Mucosa of gallbladder (tissue), 1 donor: ENCODE measurements at regions not wholly inside any gene's neighbourhood (a gene's known extent, or its start where the extent isn't known, plus 50 kb on each side); places are given as distances from the start of the nearest gene placed in this dataset.

Experiments
- DNase-seq: peaks from one replicate; pipeline ENCODE4 v3.0.0-alpha.2; 2020; ENCODE audit warnings: low spot score
- donor health status: DM: no; HTN: no; CAD: no.

- DNase-seq: no peak
Measured at GRCh38 chr14:86997271-86997670, 995.7 kb downstream of the GALC start.

GRCh38 chr14:86990396-86990795, 1002.6 kb downstream of the GALC start:
- no peak for DNase-seq

- DNase-seq: no peak
Measured at GRCh38 chr14:86989285-86989684, 1003.7 kb downstream of the GALC start.

GRCh38 chr14:86987966-86988365, 1005.0 kb downstream of the GALC start:
- no peak for DNase-seq

GRCh38 chr14:86973177-86973576, 1019.8 kb downstream of the GALC start:
- DNase-seq: no peak

- DNase-seq: no peak
Measured at GRCh38 chr14:86971292-86971691, 1021.7 kb downstream of the GALC start.

GRCh38 chr14:86961106-86961716, 1031.8 kb downstream of the GALC start:
- DNase-seq: no peak

- no peak for DNase-seq
Measured at GRCh38 chr14:86955771-86956354, 1037.1 kb downstream of the GALC start.

GRCh38 chr14:86954623-86955022, 1038.4 kb downstream of the GALC start:
- no peak for DNase-seq

- DNase-seq: no peak
Measured at GRCh38 chr14:86946446-86946845, 1046.5 kb downstream of the GALC start.

- no peak for DNase-seq
Measured at GRCh38 chr14:86944434-86944833, 1048.5 kb downstream of the GALC start.

GRCh38 chr14:86943391-86944365, 1049.3 kb downstream of the GALC start:
- no peak for DNase-seq

- no peak for DNase-seq
Measured at GRCh38 chr14:86942936-86943335, 1050.0 kb downstream of the GALC start.

GRCh38 chr14:86940106-86940505, 1052.9 kb downstream of the GALC start:
- no peak for DNase-seq

- DNase-seq: peak; percentile 58
Measured at GRCh38 chr14:86938320-86938719, 1054.7 kb downstream of the GALC start.

GRCh38 chr14:86936556-86936955, 1056.4 kb downstream of the GALC start:
- DNase-seq: no peak

GRCh38 chr14:86935241-86935885, 1057.6 kb downstream of the GALC start:
- DNase-seq: no peak

- no peak for DNase-seq
Measured at GRCh38 chr14:86933958-86934595, 1058.9 kb downstream of the GALC start.

- DNase-seq: no peak
Measured at GRCh38 chr14:86933460-86933859, 1059.5 kb downstream of the GALC start.

GRCh38 chr14:86915406-86915805, 1077.6 kb downstream of the GALC start:
- no peak for DNase-seq

GRCh38 chr14:86912709-86913108, 1080.3 kb downstream of the GALC start:
- DNase-seq: no peak

- no peak for DNase-seq
Measured at GRCh38 chr14:86911486-86911885, 1081.5 kb downstream of the GALC start.
